ENCODE measurements at regions not wholly inside any gene's neighbourhood (a gene's known extent, or its start where the extent isn't known, plus 50 kb on each side); places are given as distances from the start of the nearest gene placed in this dataset.
"Not testable (repeated sequence)": the region's sequence is repeated elsewhere in the genome, so short reads cannot be mapped to it uniquely, and the experiment has no call there.

DNA sequence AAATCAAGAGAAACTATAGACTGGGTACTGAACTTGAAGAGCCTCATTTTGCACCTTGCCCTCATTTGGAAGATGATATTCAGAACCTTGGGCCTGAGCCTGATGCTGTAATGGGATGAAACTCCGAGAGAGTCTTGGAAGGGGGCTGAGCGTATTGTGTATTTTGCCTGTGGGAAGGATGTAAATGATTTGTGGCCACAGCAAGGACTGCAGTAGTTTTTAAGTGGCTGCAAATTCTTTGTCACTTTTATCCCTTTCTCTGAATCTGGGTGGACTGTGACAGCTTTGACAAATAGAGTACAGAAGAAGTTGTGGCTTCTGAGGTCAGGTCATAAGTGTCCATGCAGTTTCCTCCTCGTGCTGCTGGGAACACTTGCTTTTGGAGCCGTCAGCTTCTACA lies 221.2 kb downstream of the ADRA2A start:
- no peaks in the 10 kb centered on the region for H3K4me1 ChIP-seq (ENCODE audit: insufficient read depth)
- DNase-seq (ENCODE audit: extremely low spot score) = no peak
- no peaks in the 10 kb centered on the region for H3K36me3 ChIP-seq (ENCODE audit: insufficient read depth)
- 49% methylated on average over 4 of the region's 4 CpGs for WGBS
- no peak overlapping the region for H3K27ac ChIP-seq (ENCODE audit: low read depth)
- no peak overlapping the region for H3K4me3 ChIP-seq (ENCODE audit: low read depth, low read length)

DNA sequence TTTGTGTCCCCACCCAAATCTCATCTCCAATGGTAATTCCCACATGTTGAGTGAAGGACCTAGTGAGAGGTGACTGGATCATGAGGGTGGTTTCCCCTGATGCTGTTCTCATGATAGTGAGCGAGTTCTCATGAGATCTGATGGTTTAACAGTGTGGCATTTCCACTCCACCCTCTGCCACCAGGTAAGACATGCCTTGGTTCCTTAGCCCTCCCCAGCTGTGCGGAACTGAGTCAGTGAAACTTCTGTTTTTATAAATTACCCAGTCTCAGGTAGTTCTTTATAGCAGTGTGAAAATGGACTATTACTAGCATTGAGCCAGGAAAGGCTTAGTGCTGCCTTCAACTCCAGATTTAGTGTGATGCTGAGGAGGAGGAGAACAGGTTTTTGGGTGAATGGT lies 222.2 kb downstream of the ADRA2A start:
- no peak overlapping the region for H3K4me3 ChIP-seq (ENCODE audit: low read depth, low read length)
- H3K36me3 ChIP-seq (ENCODE audit: insufficient read depth) = no peaks in the 10 kb centered on the region
- DNase-seq (ENCODE audit: extremely low spot score) = no peak
- H3K4me1 ChIP-seq (ENCODE audit: insufficient read depth) = no peaks in the 10 kb centered on the region
- WGBS = 73% methylated on average over 2 of the region's 2 CpGs
- no peak overlapping the region for H3K27ac ChIP-seq (ENCODE audit: low read depth)

DNA sequence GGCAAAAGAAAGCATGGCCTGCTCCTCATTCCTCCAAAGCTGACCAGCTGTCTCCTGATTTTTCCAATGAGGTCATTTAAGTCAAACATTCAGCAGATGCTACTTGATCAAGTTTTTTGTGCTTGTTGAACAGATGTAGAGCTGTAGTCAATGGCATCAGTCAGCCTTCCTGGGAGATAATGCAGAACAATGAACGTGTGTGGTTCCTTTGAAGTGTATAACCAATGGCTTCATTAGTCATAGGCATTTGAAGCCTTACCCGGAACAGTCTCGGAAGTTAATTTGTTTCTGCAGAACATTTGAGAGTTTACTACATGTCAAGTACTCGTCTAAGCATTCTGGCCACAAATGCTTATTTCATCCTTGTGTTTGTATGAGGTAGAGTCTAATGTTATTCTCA lies 227.1 kb downstream of the ADRA2A start:
- Histone ChIP-seq H3K27ac (ENCODE audit: low read depth) (no peak overlapping the region), H3K4me1 (ENCODE audit: insufficient read depth) (no peaks in the 10 kb centered on the region), H3K36me3 (ENCODE audit: insufficient read depth) (no peaks in the 10 kb centered on the region), H3K4me3 (ENCODE audit: low read depth, low read length) (no peak overlapping the region)
- WGBS = 69% methylated on average over 4 of the region's 4 CpGs
- DNase-seq (ENCODE audit: extremely low spot score) = no peak

DNA sequence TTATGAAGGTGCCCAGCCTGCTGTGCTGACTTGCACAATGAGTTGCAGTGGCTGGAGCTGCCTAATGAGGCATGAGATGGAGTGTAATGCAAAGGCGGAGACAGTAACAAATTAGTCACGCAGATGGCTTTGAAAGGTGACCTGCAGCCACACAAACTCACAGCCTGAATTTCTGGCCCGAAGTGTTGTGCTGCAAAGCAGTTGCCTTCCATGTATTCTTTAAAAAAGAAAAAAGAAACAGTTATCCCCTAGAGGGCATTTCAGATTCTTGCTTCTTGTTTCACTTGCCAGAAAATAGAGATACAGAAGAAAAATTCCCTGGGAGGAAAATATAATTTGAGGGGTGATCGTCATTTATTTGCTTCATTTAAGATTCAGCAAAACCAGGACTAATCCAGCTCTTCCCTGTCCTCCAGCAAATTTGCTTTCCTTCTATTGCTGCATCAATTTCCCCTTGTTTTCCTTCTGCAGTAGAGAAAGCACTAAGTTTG lies 239.9 kb downstream of the ADRA2A start:
- no peaks in the 10 kb centered on the region for H3K4me1 ChIP-seq (ENCODE audit: insufficient read depth)
- DNase-seq (ENCODE audit: extremely low spot score) = no peak
- no peak overlapping the region for H3K27ac ChIP-seq (ENCODE audit: low read depth)
- no peak overlapping the region for H3K4me3 ChIP-seq (ENCODE audit: low read depth, low read length)
- WGBS = 37% methylated on average over 4 of the region's 4 CpGs
- H3K36me3 ChIP-seq (ENCODE audit: insufficient read depth) = no peaks in the 10 kb centered on the region

DNA sequence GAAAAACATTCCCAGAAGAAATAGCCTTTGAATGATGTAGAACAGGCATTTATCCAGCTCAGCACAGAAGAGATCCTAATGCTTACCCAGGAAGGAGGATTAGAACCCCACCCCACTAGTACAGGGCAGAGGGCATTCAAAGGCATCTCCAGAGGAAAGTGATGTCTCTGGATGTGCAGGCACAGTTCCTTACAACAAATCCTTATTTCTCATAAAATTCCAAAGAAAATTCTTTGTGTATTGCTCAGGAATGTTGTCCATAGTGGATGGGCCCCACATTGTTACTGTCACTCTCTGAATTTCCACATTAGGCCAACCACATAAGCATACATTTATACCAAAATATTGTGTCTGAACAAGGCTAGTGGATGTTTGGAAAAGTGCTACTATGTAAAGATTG lies 243.0 kb downstream of the ADRA2A start:
- DNase-seq (ENCODE audit: extremely low spot score) = no peak
- Histone ChIP-seq H3K4me1 (ENCODE audit: insufficient read depth) (no peaks in the 10 kb centered on the region), H3K27ac (ENCODE audit: low read depth) (no peak overlapping the region), H3K4me3 (ENCODE audit: low read depth, low read length) (no peak overlapping the region), H3K36me3 (ENCODE audit: insufficient read depth) (no peaks in the 10 kb centered on the region)

DNA sequence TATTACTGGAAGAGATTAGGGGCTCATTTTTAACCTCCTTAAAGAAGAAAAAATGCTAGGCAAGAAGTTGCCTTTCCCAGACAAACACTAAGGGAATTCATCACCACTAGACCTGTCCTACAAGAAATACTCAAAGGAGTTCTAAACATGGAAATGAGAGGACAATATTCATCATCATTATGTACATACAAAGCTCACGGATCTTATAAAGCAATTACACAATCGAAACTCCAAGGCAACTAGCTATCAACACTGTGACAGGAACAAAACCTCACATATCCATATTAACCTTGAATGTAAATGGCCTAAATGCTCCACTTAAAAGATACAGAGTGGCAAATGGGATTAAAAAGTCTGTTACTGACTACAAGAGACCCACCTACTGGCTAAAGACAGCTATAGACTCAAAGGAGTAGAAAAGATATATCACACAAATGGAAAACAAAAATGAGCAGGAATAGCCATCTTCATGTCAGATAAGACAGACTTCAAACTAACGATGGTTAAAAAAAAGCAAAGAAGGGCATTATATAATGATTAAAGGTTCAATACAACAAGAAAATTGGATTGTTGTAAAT lies 246.6 kb downstream of the ADRA2A start:
- Histone ChIP-seq H3K4me1 (ENCODE audit: insufficient read depth) (no peaks in the 10 kb centered on the region), H3K27ac (ENCODE audit: low read depth) (no peak overlapping the region), H3K36me3 (ENCODE audit: insufficient read depth) (no peaks in the 10 kb centered on the region), H3K4me3 (ENCODE audit: low read depth, low read length) (no peak overlapping the region)
- no peak for DNase-seq (ENCODE audit: extremely low spot score)
- WGBS = 85% methylated on average over 3 of the region's 3 CpGs

DNA sequence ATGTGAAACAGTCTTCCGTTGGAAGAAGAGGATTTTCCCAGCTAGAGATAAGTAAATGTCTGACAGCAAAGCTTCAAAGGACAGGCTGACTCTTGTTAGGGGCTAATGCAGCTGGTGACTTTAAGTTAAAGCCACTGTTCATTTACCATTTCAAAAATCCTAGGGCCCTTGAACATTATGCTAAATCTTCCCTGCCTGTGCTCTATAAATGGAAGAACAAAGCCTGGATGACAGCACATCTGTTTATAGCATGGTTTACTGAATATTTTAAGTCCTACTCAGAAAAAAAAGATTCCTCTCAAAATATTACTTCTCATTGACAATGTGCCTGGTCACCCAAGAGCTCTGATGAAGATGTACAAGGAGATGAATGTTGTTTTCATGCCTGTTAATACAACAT lies 255.3 kb downstream of the ADRA2A start:
- not testable (repeated sequence) for H3K4me1 ChIP-seq (ENCODE audit: insufficient read depth); H3K36me3 ChIP-seq (ENCODE audit: insufficient read depth); H3K4me3 ChIP-seq (ENCODE audit: low read depth, low read length); DNase-seq (ENCODE audit: extremely low spot score); H3K27ac ChIP-seq (ENCODE audit: low read depth)
- 18% methylated on average over 1 of the region's 1 CpG for WGBS

DNA sequence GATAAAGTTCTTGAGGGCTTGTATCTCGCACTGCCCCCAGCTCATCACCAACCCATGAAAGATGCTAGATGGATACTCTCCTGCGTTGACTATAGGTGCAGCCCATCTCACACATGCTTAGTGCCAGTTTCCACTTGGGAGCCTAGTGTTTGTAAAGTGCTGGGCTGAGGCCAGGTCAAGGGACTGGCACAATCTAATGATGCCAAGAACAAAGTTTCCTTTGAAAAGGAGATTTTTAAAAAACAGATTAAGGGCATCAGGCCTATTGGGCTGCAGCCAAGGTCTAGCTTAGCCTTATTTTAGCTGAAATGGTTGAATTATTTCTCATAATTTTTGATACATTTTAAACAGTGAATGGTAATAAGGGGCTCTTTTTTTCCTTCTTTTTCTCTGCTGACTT lies 259.0 kb downstream of the ADRA2A start:
- DNase-seq (ENCODE audit: extremely low spot score) = no peak
- Histone ChIP-seq H3K36me3 (ENCODE audit: insufficient read depth) (no peaks in the 10 kb centered on the region), H3K27ac (ENCODE audit: low read depth) (no peak overlapping the region), H3K4me1 (ENCODE audit: insufficient read depth) (no peaks in the 10 kb centered on the region), H3K4me3 (ENCODE audit: low read depth, low read length) (no peak overlapping the region)
- 87% methylated on average over 2 of the region's 2 CpGs for WGBS

DNA sequence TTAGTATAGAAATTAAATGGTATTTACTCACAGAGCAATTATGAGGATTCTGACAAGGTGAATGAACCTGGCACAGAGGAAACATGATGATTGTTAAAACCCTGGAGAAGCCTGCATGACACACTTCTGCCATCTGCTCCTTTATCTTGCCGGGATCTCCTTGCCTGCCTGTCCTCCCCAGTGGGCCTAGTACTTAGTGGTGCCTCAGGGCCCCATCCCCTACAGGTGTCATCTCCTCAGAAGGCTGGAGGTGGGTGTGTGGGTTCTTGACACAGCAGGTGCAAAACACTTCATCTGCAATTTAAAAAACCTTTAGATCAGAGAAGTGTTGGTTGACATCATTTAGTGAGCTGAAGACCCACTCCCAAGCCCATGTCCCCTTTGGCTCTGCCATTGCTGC lies 261.2 kb downstream of the ADRA2A start:
- no peaks in the 10 kb centered on the region for H3K36me3 ChIP-seq (ENCODE audit: insufficient read depth)
- H3K4me3 ChIP-seq (ENCODE audit: low read depth, low read length) = no peak overlapping the region
- H3K4me1 ChIP-seq (ENCODE audit: insufficient read depth) = no peaks in the 10 kb centered on the region
- 84% methylated on average over 1 of the region's 1 CpG for WGBS
- H3K27ac ChIP-seq (ENCODE audit: low read depth) = no peak overlapping the region
- no peak for DNase-seq (ENCODE audit: extremely low spot score)

DNA sequence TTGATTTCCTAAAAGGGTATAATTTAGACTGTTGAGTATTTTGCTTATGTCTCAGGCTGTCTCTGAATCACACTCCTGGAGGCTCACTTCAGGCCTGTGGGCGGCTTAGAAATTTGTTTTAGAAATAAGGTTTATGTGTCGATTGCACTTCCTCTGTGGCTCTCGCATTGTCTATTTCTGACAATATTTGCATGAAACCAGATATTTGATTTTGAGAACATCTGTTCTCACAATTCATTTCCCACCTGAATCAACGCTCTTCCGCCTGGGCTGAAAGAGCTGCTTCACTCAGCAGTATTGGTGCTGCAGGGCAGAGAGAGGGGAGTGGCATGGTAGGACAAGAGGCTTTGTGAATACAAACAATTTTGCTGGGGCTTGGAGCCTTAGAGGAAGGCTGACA lies 262.0 kb downstream of the ADRA2A start:
- WGBS = 89% methylated on average over 5 of the region's 5 CpGs
- DNase-seq (ENCODE audit: extremely low spot score) = no peak
- Histone ChIP-seq H3K27ac (ENCODE audit: low read depth) (no peak overlapping the region), H3K4me3 (ENCODE audit: low read depth, low read length) (no peak overlapping the region), H3K4me1 (ENCODE audit: insufficient read depth) (no peaks in the 10 kb centered on the region), H3K36me3 (ENCODE audit: insufficient read depth) (no peaks in the 10 kb centered on the region)

DNA sequence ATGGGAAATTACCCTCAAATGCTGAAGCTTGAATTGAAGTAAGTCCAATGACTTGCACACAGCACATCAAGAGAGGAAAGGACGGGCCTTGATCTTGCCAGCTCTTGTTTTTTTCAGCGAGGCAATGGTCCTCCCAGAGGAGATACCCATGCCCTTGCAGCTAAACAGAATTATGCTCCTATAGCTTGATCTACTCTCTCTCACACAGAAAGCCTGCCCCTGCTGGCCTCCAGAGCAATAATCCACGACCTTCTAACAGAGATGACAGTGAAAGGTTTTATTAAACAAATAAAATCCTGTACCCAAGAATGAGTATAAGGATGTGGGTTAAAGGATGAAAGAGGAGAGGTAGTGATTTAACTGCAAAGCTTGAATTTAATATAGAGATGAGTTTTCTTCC lies 268.0 kb downstream of the ADRA2A start:
- no peak for DNase-seq (ENCODE audit: extremely low spot score)
- Histone ChIP-seq H3K36me3 (ENCODE audit: insufficient read depth) (no peaks in the 10 kb centered on the region), H3K27ac (ENCODE audit: low read depth) (no peak overlapping the region), H3K4me3 (ENCODE audit: low read depth, low read length) (no peak overlapping the region), H3K4me1 (ENCODE audit: insufficient read depth) (no peaks in the 10 kb centered on the region)
- WGBS = 49% methylated on average over 3 of the region's 3 CpGs

DNA sequence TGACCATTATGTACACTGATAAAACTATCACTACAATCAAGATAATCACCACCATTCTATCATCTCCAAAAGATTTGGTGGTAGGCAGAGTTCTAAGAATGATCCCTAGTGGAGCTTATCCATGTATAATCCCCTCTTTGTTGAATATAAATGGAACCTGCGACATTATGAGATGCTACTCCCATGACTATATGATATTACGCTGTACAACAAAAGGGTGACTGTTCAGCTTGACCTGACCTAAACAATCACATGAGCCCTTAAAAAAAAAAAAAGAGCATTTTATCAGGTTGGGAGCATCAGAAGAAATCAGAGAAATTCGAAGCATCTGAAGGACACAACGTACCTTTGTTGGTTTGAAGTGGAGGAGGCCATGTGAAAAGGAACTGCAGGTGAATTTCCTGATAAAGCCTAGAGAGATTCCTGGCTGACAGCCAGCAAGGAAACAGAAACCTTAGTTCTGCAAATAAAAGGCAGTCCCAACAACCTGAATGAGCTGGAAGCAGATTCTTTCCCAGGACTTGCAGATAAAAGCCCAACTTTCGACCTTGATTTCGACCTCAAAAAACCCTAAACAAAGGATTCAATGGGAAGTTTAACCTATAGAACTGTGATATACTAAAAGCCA lies 270.7 kb downstream of the ADRA2A start:
- H3K4me3 ChIP-seq (ENCODE audit: low read depth, low read length) = no peak overlapping the region
- H3K36me3 ChIP-seq (ENCODE audit: insufficient read depth) = no peaks in the 10 kb centered on the region
- DNase-seq (ENCODE audit: extremely low spot score) = no peak
- no peak overlapping the region for H3K27ac ChIP-seq (ENCODE audit: low read depth)
- 68% methylated on average over 6 of the region's 6 CpGs for WGBS
- no peaks in the 10 kb centered on the region for H3K4me1 ChIP-seq (ENCODE audit: insufficient read depth)

DNA sequence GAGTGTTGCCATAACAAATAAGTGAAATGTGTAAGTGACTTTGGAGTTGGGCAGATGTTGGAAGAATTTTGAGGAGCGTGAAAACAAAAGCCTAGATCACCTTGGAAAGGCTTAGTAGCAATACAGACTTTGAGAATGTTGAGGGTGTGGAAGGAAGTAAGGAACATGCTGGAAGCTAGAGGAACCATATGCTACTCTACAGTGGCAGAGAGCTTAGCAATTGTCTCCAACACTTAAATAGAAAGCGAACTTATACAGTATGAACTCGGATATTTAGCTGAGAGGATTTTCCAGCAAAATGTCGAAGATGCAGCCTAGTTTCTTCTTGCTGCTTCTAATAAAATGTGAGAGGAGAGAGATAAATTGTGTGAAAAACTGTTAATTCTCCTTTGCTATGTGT lies 271.2 kb downstream of the ADRA2A start:
- Histone ChIP-seq H3K27ac (ENCODE audit: low read depth) (no peak overlapping the region), H3K36me3 (ENCODE audit: insufficient read depth) (no peaks in the 10 kb centered on the region), H3K4me1 (ENCODE audit: insufficient read depth) (no peaks in the 10 kb centered on the region), H3K4me3 (ENCODE audit: low read depth, low read length) (no peak overlapping the region)
- DNase-seq (ENCODE audit: extremely low spot score) = no peak
- 87% methylated on average over 4 of the region's 4 CpGs for WGBS

DNA sequence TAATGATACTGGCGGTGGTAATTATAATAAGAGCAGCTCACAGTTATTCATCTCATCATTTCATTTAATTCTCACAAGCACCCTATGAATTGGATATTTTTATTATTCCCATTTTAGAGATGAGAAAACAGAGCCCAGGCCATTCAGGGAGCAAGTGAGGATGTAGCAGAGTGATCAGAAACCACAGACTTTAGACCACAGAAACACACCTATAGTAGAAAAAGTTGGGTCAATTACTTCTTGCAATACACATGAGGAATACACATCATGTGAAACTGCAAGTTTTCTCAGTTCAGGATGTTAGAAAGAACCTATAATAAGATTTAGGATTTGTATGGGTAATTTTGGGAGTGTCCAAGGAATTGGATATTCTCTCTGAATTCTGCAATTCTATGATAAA lies 278.0 kb downstream of the ADRA2A start:
- WGBS = 92% methylated on average over 1 of the region's 1 CpG
- no peaks in the 10 kb centered on the region for H3K4me1 ChIP-seq (ENCODE audit: insufficient read depth)
- H3K27ac ChIP-seq (ENCODE audit: low read depth) = no peak overlapping the region
- H3K36me3 ChIP-seq (ENCODE audit: insufficient read depth) = no peaks in the 10 kb centered on the region
- no peak overlapping the region for H3K4me3 ChIP-seq (ENCODE audit: low read depth, low read length)
- no peak for DNase-seq (ENCODE audit: extremely low spot score)

DNA sequence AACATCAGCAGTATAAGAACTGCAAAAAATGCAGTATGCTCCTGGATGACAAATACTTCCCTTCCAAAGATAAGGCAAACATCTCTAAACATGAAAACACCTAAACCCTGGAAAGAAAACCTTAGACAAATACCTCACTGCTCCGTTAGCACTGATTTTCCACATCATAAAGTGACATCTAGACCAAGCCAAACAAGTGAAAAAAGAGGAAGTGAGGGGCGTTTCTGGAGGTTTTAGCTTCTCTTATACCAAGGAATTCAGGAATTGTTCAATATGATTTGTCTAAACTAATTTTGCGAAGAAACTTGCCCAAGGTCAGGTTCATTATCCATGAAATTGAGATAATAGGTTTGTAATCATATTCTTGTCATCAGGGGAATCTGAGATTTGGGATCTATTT lies 279.7 kb downstream of the ADRA2A start:
- Histone ChIP-seq H3K4me3 (ENCODE audit: low read depth, low read length) (no peak overlapping the region), H3K4me1 (ENCODE audit: insufficient read depth) (no peaks in the 10 kb centered on the region), H3K27ac (ENCODE audit: low read depth) (no peak overlapping the region), H3K36me3 (ENCODE audit: insufficient read depth) (no peaks in the 10 kb centered on the region)
- no peak for DNase-seq (ENCODE audit: extremely low spot score)
- WGBS = 40% methylated on average over 3 of the region's 3 CpGs
